Bronchial epithelial cell (primary cell): ENCODE measurements at regions not wholly inside any gene's neighbourhood (a gene's known extent, or its start where the extent isn't known, plus 50 kb on each side); places are given as distances from the start of the nearest gene placed in this dataset.

Experiments
- DNase-seq: peaks from one replicate; pipeline ENCODE4 v3.0.0-alpha.2; 2010; ENCODE audit warnings: low read depth
- FAIRE-seq: peaks from 2 replicates; lab custom pipeline; 2011; peaks lifted over from hg19 to GRCh38; lab: Jason Lieb, UNC
- H3K27me3 ChIP-seq: 2 replicates; pipeline ENCODE4 v1.5.1; 2011; ENCODE audit warnings: low read length; ENCODE audit not compliant: control insufficient read depth, insufficient read depth
- H3K36me3 ChIP-seq: 2 replicates; pipeline ENCODE4 v1.5.1; 2011; ENCODE audit warnings: low read length; ENCODE audit not compliant: control insufficient read depth, insufficient read depth
- H3K4me3 ChIP-seq: 2 replicates; pipeline ENCODE4 v1.5.1; 2011; ENCODE audit warnings: mild to moderate bottlenecking, low read depth, low read length, control low read depth
- TF ChIP-seq, protein P1 (sequence below): IDR thresholded peaks from 2 replicates; pipeline ENCODE4 v1.5.1; 2011; ENCODE audit warnings: mild to moderate bottlenecking, moderate library complexity, low read length, control low read depth, inconsistent platforms; ENCODE audit not compliant: insufficient read depth, severe bottlenecking

DNA sequence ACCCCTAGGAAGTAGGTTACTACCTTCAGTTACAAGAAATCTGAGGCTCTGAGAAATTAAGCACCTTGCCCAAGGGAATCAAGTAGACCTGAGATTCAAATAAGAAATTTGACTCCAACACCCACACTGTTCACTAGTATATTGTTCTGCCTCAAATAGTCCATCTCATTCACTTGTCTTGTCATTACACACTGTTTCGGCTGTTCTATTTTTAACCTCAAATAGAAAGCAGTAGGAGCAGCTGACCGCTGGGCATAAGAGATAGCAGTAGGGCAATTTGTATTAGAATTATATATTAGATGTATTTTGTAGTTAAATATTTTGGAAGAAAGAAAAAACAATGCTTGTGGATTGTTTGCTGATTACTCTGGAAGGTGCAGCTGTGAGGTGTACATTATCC lies 185.1 kb downstream of the INHBA start:
- FAIRE-seq (no peak), DNase-seq (no peak)
- Histone ChIP-seq H3K27me3 (no peaks in the 10 kb centered on the region), H3K4me3 (no peak overlapping the region), H3K36me3 (no peaks in the 10 kb centered on the region)
- TF ChIP-seq, protein P1, sequence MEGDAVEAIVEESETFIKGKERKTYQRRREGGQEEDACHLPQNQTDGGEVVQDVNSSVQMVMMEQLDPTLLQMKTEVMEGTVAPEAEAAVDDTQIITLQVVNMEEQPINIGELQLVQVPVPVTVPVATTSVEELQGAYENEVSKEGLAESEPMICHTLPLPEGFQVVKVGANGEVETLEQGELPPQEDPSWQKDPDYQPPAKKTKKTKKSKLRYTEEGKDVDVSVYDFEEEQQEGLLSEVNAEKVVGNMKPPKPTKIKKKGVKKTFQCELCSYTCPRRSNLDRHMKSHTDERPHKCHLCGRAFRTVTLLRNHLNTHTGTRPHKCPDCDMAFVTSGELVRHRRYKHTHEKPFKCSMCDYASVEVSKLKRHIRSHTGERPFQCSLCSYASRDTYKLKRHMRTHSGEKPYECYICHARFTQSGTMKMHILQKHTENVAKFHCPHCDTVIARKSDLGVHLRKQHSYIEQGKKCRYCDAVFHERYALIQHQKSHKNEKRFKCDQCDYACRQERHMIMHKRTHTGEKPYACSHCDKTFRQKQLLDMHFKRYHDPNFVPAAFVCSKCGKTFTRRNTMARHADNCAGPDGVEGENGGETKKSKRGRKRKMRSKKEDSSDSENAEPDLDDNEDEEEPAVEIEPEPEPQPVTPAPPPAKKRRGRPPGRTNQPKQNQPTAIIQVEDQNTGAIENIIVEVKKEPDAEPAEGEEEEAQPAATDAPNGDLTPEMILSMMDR, result no peak

DNA sequence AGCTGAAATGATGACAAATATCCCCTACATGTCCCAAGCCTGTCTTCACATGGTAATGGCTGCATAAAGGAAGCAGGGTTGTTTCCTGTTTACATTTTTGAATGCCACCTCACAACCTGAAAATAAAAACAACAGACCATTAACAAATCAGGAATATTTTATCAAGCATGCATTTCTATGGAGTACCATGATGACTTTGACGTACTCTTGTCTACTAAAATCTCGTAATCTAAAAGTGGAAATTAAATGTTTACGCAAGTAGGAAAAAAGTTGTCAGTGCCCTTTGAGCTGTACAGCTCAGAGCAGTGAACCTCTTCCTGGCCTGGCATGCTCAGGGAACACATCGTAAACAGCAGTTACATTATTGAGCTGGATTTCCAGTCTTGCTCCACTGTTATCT lies 194.1 kb downstream of the INHBA start:
- no peaks in the 10 kb centered on the region for H3K27me3 ChIP-seq
- no peaks in the 10 kb centered on the region for H3K36me3 ChIP-seq
- TF ChIP-seq, protein P1, result no peak
- peak; percentile 65 for DNase-seq
- no peak overlapping the region for H3K4me3 ChIP-seq
- FAIRE-seq, result no peak

DNA sequence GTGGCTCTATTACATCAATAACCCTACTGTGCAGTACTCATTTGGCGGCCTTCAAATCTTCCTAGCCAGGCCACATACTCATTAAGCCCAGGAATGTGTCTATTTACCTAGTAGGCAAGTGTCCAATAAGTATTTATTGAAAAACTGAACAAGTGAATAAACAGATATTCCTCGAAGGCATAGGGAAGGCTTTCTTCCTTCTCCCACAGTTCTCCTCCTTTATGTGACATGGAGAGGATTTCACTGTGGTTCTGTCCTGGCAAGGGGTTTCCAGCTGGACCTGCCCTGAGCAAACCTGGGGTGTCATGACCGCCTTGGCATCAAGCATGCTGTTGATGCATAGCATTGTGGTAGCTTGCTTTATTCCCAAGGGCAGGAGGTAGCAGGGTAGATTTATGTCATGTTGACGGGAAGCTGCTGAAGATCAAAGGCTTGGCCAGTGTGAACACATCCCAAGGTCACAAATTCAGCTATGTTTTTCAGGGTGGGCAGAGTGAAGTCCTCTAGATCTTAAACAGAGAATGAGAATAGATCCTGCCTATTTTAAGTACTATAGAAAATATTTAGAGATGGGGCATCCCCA lies 195.1 kb downstream of the INHBA start:
- TF ChIP-seq, protein P1, result no peak
- Histone ChIP-seq H3K4me3 (no peak overlapping the region), H3K36me3 (no peaks in the 10 kb centered on the region), H3K27me3 (no peaks in the 10 kb centered on the region)
- FAIRE-seq (no peak), DNase-seq (no peak)

DNA sequence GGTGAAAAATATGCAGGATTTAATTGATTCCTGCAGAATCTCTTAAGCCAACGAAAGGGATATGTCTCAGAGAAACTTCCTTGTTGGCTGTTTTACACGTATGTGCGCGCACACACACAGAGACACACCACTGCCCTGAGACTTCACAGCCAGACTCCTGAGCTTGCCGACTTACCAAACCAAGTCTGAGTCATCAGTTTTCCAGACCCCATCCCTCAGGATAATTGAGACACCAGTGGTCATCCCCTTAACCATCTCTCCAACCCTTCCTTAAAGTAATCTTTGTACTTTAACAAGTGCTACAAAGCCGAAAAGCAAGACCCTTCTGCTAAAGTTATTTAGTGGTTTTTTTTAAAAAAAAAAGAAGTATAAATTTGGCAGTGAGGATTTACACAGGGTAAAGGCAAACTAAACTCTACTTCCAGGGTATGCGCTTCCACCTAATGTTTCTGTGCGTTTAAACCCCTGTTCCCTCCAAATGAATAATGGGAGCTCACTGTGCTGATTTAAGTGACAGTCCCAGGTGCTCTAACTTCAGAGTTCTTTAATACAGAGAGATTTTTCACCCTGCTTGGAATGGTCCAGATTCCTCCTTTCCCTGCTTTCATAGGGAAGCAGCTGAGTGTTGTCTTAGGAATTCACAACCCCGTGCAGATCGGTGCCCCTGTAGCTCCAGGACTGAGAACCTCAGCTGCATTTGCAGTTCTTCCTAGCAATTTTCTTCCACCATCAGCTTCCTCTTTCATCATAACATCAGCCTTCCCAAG lies 198.5 kb downstream of the INHBA start:
- DNase-seq, result no peak
- no peaks in the 10 kb centered on the region for H3K27me3 ChIP-seq
- TF ChIP-seq, protein P1, result no peak
- no peaks in the 10 kb centered on the region for H3K36me3 ChIP-seq
- no peak overlapping the region for H3K4me3 ChIP-seq
- no peak for FAIRE-seq

DNA sequence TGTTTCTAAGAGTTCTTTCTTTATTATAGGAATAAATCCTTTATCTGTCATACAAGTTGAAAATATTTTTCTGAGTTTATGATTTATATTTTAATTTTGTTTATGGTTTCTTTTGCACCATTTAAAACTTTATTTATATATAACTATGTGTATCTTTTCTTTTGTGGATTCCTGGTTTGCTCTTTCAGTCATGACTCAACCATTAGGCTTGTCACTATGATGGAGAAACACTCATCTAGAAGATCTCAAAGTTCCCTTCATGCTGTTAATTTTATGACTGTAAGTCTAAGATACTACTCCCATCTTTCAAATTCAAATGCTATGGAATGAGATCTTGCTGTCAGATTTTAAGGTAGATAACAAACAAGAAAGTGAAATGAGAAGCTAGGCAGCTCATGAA lies 199.5 kb downstream of the INHBA start:
- DNase-seq (peak; percentile 27), FAIRE-seq (no peak)
- H3K4me3 ChIP-seq, result no peak overlapping the region
- H3K27me3 ChIP-seq, result no peaks in the 10 kb centered on the region
- H3K36me3 ChIP-seq, result no peaks in the 10 kb centered on the region
- TF ChIP-seq, protein P1, result no peak
